PFSK-1 (cell line): ENCODE measurements at regions not wholly inside any gene's neighbourhood (a gene's known extent, or its start where the extent isn't known, plus 50 kb on each side); places are given as distances from the start of the nearest gene placed in this dataset.

Experiments
- POLR2AphosphoS5 ChIP-seq: IDR thresholded peaks from 2 replicates; pipeline ENCODE4 v1.6.1; 2012; ENCODE audit warnings: low read depth, mild to moderate bottlenecking, control low read depth, low read length, moderate library complexity
- TAF1 ChIP-seq: IDR thresholded peaks from 2 replicates; pipeline ENCODE4 v1.6.1; 2012; ENCODE audit warnings: low read length, control low read depth, borderline replicate concordance; ENCODE audit not compliant: insufficient read depth

DNA sequence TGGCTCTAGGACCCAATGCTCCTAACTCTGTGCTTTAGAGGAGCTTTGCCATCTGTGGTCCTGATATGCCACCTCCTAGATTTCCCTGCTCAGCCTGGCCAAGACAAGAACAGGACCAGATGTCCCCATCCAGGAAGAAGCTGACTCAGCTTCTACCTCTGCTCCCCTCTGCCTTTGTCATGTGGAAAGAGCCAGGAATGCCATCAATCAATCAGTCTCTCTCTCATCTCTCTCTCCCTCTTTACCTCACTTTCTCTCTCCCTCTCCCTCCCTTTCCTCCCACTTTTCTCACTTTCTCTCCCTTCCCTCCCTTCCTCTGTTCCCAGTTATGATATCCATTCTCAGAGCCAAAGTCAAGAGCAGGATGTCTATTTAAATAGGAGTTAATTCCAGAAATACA is 892.5 kb upstream of the TMEM132C start:
- TF ChIP-seq TAF1 (no peak), POLR2AphosphoS5 (no peak)
